HCT116 (cell line): ENCODE measurements at regions not wholly inside any gene's neighbourhood (a gene's known extent, or its start where the extent isn't known, plus 50 kb on each side); places are given as distances from the start of the nearest gene placed in this dataset.

Source experiments
- ATAC-seq: fragments of 200-7000 bp; cut with Tn5 transposase; 2 replicates; pipeline ENCODE4 v1.9.1; 2020; ENCODE audit warnings: mild to moderate bottlenecking, moderate library complexity
- BruUV-seq: library from RNA; stranded (reverse); fragments of 400-500 nt; replicated peaks from 2 replicates; lab custom pipeline; 2021; lab: Mats Ljungman, UMichigan
- CTCF ChIA-PET: fragments of 300-600 bp; sonication (Branson Sonifier 250); formaldehyde crosslinking; loops from one replicate; lab custom pipeline; 2021; ENCODE audit warnings: antibody characterized with exemption; lab: Charles Lee
- POLR2A ChIA-PET: fragments of 300-600, 350-600 bp; sonication (Branson Sonifier 250); formaldehyde crosslinking; loops from one replicate; lab custom pipeline; 2021; ENCODE audit warnings: antibody characterized with exemption; lab: Charles Lee
- RAD21 ChIA-PET, 2 experiments: fragments of 300-600 bp; sonication (Branson Sonifier 250); formaldehyde crosslinking; loops; one replicate each; lab custom pipeline; 2023; ENCODE audit warnings: low total read pairs in 2 of 2; ENCODE audit not compliant: uncharacterized antibody in 2 of 2, unreplicated experiment in 2 of 2, low non-redundant PET in 1 of 2; lab: Charles Lee
- DNase-seq: peaks from one replicate; pipeline ENCODE4 v3.0.0-alpha.2; 2010; ENCODE audit warnings: low read depth, low spot score
- H2AFZ ChIP-seq: fragments of 200-600 bp; shearing (Covaris generic), sonication (generic); 2 replicates; pipeline ENCODE4 v1.6.1; 2017; ENCODE audit warnings: low read depth, mixed run types, mixed read lengths, antibody characterized with exemption, low read length; ENCODE audit not compliant: poor library complexity, severe bottlenecking
- H3K27ac ChIP-seq: 2 replicates; pipeline ENCODE4 v1.5.1; 2012; ENCODE audit warnings: low read depth, low read length
- H3K27me3 ChIP-seq: fragments of 200-600 bp; sonication (generic); 2 replicates; pipeline ENCODE4 v1.6.1; 2016; ENCODE audit warnings: mixed run types, low read length, mixed read lengths; ENCODE audit not compliant: insufficient read depth
- H3K36me3 ChIP-seq, 2 experiments: fragments of 200-500 bp in 1 of 2; fragments of 200-600 bp in 1 of 2; sonication (Bioruptor generic) in 1 of 2; sonication (generic) in 1 of 2; 2 replicates each; pipeline versions ENCODE4 v1.5.1 to v1.6.1; 2014 to 2016; ENCODE audit warnings: low read length in 2 of 2, inconsistent platforms in 1 of 2, mixed read lengths in 1 of 2, mixed run types in 1 of 2; ENCODE audit not compliant: insufficient read depth in 2 of 2, control insufficient read depth in 1 of 2
- H3K4me1 ChIP-seq, 2 experiments: fragments of 200-600 bp in 1 of 2; sonication (generic) in 1 of 2; 2 replicates each; pipeline versions ENCODE4 v1.5.1 to v1.6.1; 2012 to 2017; ENCODE audit warnings: low read length in 2 of 2, inconsistent platforms in 1 of 2, mild to moderate bottlenecking in 1 of 2, mixed read lengths in 1 of 2, mixed run types in 1 of 2, moderate library complexity in 1 of 2; ENCODE audit not compliant: insufficient read depth in 2 of 2, control insufficient read depth in 1 of 2
- H3K4me2 ChIP-seq: fragments of 200-600 bp; sonication (generic); 2 replicates; pipeline ENCODE4 v1.6.1; 2017; ENCODE audit warnings: mixed run types, low read length, mixed read lengths
- H3K4me3 ChIP-seq, 2 experiments: fragments of 200-600 bp in 1 of 2; sonication (generic) in 1 of 2; replicated peaks in 1 of 2; 2 replicates each; pipeline ENCODE4 v1.5.1; 2011 to 2016; ENCODE audit warnings: low read length in 2 of 2, control low read depth in 1 of 2, low read depth in 1 of 2, mild to moderate bottlenecking in 1 of 2, mixed read lengths in 1 of 2, mixed run types in 1 of 2
- H3K79me2 ChIP-seq: fragments of 200-600 bp; sonication (generic); 2 replicates; pipeline ENCODE4 v1.6.1; 2017; ENCODE audit warnings: mild to moderate bottlenecking, mixed run types, low read length, moderate library complexity, mixed read lengths; ENCODE audit not compliant: insufficient read depth
- H3K9ac ChIP-seq: fragments of 200-600 bp; sonication (generic); 2 replicates; pipeline ENCODE4 v1.6.1; 2016; ENCODE audit warnings: low read length, mixed read lengths
- H3K9me2 ChIP-seq: fragments of 200-600 bp; sonication (generic), shearing (Covaris generic); 2 replicates; pipeline ENCODE4 v1.6.1; 2017; ENCODE audit warnings: mixed run types, mild to moderate bottlenecking, moderate library complexity; ENCODE audit not compliant: insufficient read depth
- H3K9me3 ChIP-seq, 2 experiments: fragments of 200-500 bp in 1 of 2; fragments of 200-600 bp in 1 of 2; sonication (Bioruptor generic) in 1 of 2; sonication (generic) in 1 of 2; 2 replicates each; pipeline ENCODE4 v1.6.1; 2014 to 2017; ENCODE audit warnings: low read length in 2 of 2, mixed read lengths in 2 of 2, inconsistent platforms in 1 of 2, low read depth in 1 of 2, mild to moderate bottlenecking in 1 of 2, mixed run types in 1 of 2, moderate library complexity in 1 of 2; ENCODE audit not compliant: control insufficient read depth in 1 of 2, insufficient read depth in 1 of 2
- H4K20me1 ChIP-seq: fragments of 200-600 bp; sonication (generic), shearing (Covaris generic); 2 replicates; pipeline ENCODE4 v1.6.1; 2017; ENCODE audit warnings: mixed run types, mild to moderate bottlenecking, moderate library complexity; ENCODE audit not compliant: insufficient read depth
- CEBPB ChIP-seq: IDR thresholded peaks from 2 replicates; pipeline ENCODE4 v1.6.1; 2012; ENCODE audit warnings: low read depth
- EGR1 ChIP-seq: IDR thresholded peaks from 2 replicates; pipeline ENCODE4 v1.6.1; 2012; ENCODE audit warnings: low read depth
- ELF1 ChIP-seq: IDR thresholded peaks from 2 replicates; pipeline ENCODE4 v1.6.1; 2012; ENCODE audit warnings: low read depth, borderline replicate concordance
- EZH2phosphoT487 ChIP-seq: fragments of 200-600 bp; IDR thresholded peaks from 2 replicates; pipeline ENCODE4 v1.6.1; 2018; ENCODE audit warnings: antibody characterized with exemption, borderline replicate concordance
- FOSL1 ChIP-seq: IDR thresholded peaks from 2 replicates; pipeline ENCODE4 v1.6.1; 2012; ENCODE audit warnings: low read depth
- MAX ChIP-seq: IDR thresholded peaks from 2 replicates; pipeline ENCODE4 v1.6.1; 2012
- POLR2A ChIP-seq: IDR thresholded peaks from 2 replicates; pipeline ENCODE4 v1.7.0; 2011; ENCODE audit warnings: borderline replicate concordance; ENCODE audit not compliant: insufficient read depth, insufficient read length; ENCODE audit errors: extremely low read depth
- POLR2AphosphoS5 ChIP-seq: IDR thresholded peaks from 2 replicates; pipeline ENCODE4 v1.6.1; 2011; ENCODE audit warnings: mild to moderate bottlenecking, low read depth, low read length, moderate library complexity
- REST ChIP-seq: IDR thresholded peaks from 2 replicates; pipeline ENCODE4 v1.6.1; 2012; ENCODE audit warnings: low read depth
- SIN3A ChIP-seq: IDR thresholded peaks from 2 replicates; pipeline ENCODE4 v1.6.1; 2012; ENCODE audit warnings: low read depth
- SRF ChIP-seq: IDR thresholded peaks from 2 replicates; pipeline ENCODE4 v1.6.1; 2012; ENCODE audit warnings: low read depth
- TCF7L2 ChIP-seq: IDR thresholded peaks from 2 replicates; pipeline ENCODE4 v1.7.0; 2011; ENCODE audit warnings: borderline replicate concordance, inconsistent platforms; ENCODE audit not compliant: insufficient read depth, insufficient read length; ENCODE audit errors: extremely low read depth
- YY1 ChIP-seq: IDR thresholded peaks from 2 replicates; pipeline ENCODE4 v1.6.1; 2011; ENCODE audit warnings: low read length, low read depth, moderate library complexity, mild to moderate bottlenecking; ENCODE audit not compliant: insufficient replicate concordance; ENCODE audit errors: extremely low read depth
- ZBTB33 ChIP-seq: IDR thresholded peaks from 2 replicates; pipeline ENCODE4 v1.6.1; 2011; ENCODE audit warnings: mild to moderate bottlenecking, low read length, moderate library complexity; ENCODE audit not compliant: insufficient replicate concordance; ENCODE audit errors: extremely low read depth
- ZFX ChIP-seq: fragments of 450-650 bp; IDR thresholded peaks from 2 replicates; pipeline ENCODE4 v1.6.1; 2017
- ZNF274 ChIP-seq: fragments of 200-500 bp; sonication (Bioruptor generic); IDR thresholded peaks from 2 replicates; pipeline ENCODE4 v1.6.1; 2014; ENCODE audit warnings: mild to moderate bottlenecking, low read depth, low read length, inconsistent platforms
- intact Hi-C: fragments of 100-400 bp; cut with micrococcal nuclease; formaldehyde crosslinking; loops from 2 replicates; pipeline ENCODE4 v1.10.0; 2022

- Histone ChIP-seq H3K4me3 (no peak overlapping the region), H3K4me1 (peaks cover 0 to 3% of the 10 kb centered on the region in 2 experiments; a peak in 1 of 4 replicates), H3K79me2 (no peaks in the 10 kb centered on the region), H3K27ac (no peak overlapping the region), H3K9me2 (no peaks in the 10 kb centered on the region), H3K4me2 (no peak overlapping the region), H3K9me3 (no peaks in the 10 kb centered on the region), H4K20me1 (no peaks in the 10 kb centered on the region), H3K27me3 (0 out of 2 replicates have a peak, but pooled peaks cover 2% of the 10 kb centered on the region), H2AFZ (no peak overlapping the region), H3K36me3 (no peaks in the 10 kb centered on the region), H3K9ac (no peak overlapping the region)
- no peak for ATAC-seq
- CTCF ChIA-PET, result no interaction called here
- TF ChIP-seq TCF7L2 (no peak), ZBTB33 (no peak), SRF (no peak), MAX (no peak), EGR1 (no peak), REST (no peak), YY1 (no peak), FOSL1 (no peak), CEBPB (no peak), ZFX (no peak), ELF1 (no peak), SIN3A (no peak), POLR2AphosphoS5 (no peak), POLR2A (no peak), ZNF274 (no peak), EZH2phosphoT487 (no peak)
- intact Hi-C loops, result no loop called here
- no peak for DNase-seq
- POLR2A ChIA-PET, result no interaction called here
- RAD21 ChIA-PET, result no interaction called here
- no TSS peak for BruUV-seq
Observed at GRCh38 chr7:131903315-131903714, 346.9 kb upstream of the PODXL start.
